ENCODE measurements at regions not wholly inside any gene's neighbourhood (a gene's known extent, or its start where the extent isn't known, plus 50 kb on each side); places are given as distances from the start of the nearest gene placed in this dataset.
A peak's percentile ranks its signal among the peaks of the same experiment; 100 is the strongest.

DNA sequence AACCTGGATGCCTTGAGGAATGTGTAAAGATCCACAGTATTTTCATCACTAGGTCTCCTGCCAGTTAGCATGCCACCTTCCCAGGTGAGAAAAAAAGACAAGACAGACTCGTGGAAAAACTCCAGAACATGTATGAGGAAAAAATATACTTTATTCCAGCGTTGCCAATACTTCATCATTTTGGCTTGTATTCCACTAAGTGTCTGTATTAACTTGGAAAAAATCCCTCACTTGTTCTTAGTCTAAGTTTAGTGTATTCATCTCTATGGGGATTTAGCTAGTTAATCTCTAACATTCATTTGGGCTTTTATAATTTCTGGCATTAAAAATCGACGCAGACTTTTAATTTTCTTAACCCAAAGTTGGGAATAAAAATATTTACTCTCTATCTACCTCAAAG lies 759.4 kb downstream of the SORCS1 start:
- intact Hi-C loops (cut with DNase I), result no loop called here
- no peaks in the 10 kb centered on the region for H3K36me3 ChIP-seq
- DNase-seq, result no peak
- 31% methylated on average over 4 of the region's 4 CpGs for WGBS (ENCODE audit: insufficient coverage, low coverage, low lambda C conversion rate, missing lambda C conversion rate)
- H3K4me3 ChIP-seq, result no peak overlapping the region
- no peak for TF ChIP-seq POLR2A (IDR thresholded peaks at IDR 0.05)
- no peak for TF ChIP-seq CTCF (IDR thresholded peaks at IDR 0.05)
- no peaks in the 10 kb centered on the region for H3K27me3 ChIP-seq
- no peak overlapping the region for H3K27ac ChIP-seq
- no peaks in the 10 kb centered on the region for H3K9me3 ChIP-seq
- no peak for ATAC-seq
- H3K4me1 ChIP-seq, result no peaks in the 10 kb centered on the region

DNA sequence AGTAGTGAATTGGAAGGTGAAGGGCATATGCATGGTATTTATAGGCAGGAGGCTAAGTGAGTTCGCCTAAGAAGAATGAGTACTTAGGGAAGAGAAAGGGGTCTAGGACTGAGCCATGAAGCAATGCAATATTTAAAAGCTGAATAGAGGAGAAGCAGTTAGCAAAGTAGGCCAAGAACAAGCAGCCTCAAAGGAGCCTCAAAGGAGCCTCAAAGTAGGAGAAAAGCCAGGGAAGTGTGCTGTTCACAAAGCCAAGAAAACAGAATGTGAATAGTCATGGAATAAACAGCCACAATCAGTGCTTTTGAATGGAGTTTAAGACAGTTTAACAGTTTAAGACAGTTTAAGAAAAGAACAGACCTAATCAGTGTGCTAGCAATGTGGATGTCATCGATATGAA lies 762.0 kb downstream of the SORCS1 start:
- no peak overlapping the region for H3K4me3 ChIP-seq
- no peaks in the 10 kb centered on the region for H3K9me3 ChIP-seq
- H3K36me3 ChIP-seq, result no peaks in the 10 kb centered on the region
- H3K4me1 ChIP-seq, result no peaks in the 10 kb centered on the region
- H3K27me3 ChIP-seq, result no peaks in the 10 kb centered on the region
- intact Hi-C loops (cut with DNase I), result no loop called here
- H3K27ac ChIP-seq, result no peak overlapping the region
- DNase-seq (no peak), ATAC-seq (no peak)
- TF ChIP-seq POLR2A (IDR thresholded peaks at IDR 0.05), result no peak
- TF ChIP-seq CTCF (IDR thresholded peaks at IDR 0.05), result no peak
- 58% methylated on average over 2 of the region's 2 CpGs for WGBS (ENCODE audit: insufficient coverage, low coverage, low lambda C conversion rate, missing lambda C conversion rate)

DNA sequence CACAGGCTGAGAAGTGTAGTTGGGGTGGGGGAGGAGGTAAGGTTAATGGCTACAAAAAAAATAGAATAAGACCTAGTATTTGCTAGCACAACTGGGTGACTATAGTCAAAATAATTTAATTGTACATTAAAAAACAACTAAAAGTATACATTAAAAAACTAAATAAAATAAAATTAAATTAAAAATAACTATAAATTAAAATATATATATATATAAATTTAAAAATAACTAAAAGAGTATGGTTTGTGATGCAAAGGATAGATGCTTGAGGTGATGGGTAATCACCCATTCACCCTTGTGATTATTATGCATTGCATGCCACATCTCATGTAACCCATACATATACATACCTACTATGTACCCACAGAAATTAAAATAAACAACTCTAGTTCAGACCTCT lies 762.5 kb downstream of the SORCS1 start:
- H3K27ac ChIP-seq, result no peak overlapping the region
- H3K4me3 ChIP-seq, result no peak overlapping the region
- TF ChIP-seq CTCF (IDR thresholded peaks at IDR 0.05) (no peak), POLR2A (IDR thresholded peaks at IDR 0.05) (no peak)
- no peaks in the 10 kb centered on the region for H3K9me3 ChIP-seq
- intact Hi-C loops (cut with DNase I), result no loop called here
- H3K36me3 ChIP-seq, result no peaks in the 10 kb centered on the region
- ATAC-seq (no peak), DNase-seq (no peak)
- H3K27me3 ChIP-seq, result no peaks in the 10 kb centered on the region
- H3K4me1 ChIP-seq, result no peaks in the 10 kb centered on the region

DNA sequence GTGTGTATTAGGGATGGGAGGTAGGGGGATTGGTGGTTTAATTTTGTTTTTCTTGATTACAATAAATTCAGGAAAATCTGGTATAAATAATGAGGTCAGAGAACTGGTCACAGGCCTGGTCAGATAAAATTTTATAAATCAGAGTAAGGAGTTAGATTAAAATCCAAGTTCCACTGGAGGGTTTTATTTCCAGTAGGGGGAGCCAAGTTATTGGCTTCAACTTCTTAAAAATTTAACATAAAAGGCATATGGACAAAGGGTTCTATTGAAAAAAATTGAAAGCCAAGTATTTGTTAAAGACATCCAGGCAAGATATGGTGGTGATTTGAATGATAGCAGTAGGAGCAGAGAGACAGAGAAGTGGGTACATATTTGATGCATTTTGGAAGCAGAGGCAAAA lies 763.3 kb downstream of the SORCS1 start:
- ATAC-seq, result no peak

More for the DNA sequence above, 763.3 kb downstream of the SORCS1 start:
- no peaks in the 10 kb centered on the region for H3K36me3 ChIP-seq
- intact Hi-C loops (cut with DNase I), result no loop called here
- H3K4me1 ChIP-seq, result no peaks in the 10 kb centered on the region
- no peak overlapping the region for H3K27ac ChIP-seq
- TF ChIP-seq POLR2A (IDR thresholded peaks at IDR 0.05), result no peak
- TF ChIP-seq CTCF (IDR thresholded peaks at IDR 0.05), result peak; percentile 24 to 49 (median 38)
- H3K4me3 ChIP-seq, result no peak overlapping the region
- no peak for DNase-seq
- H3K9me3 ChIP-seq, result no peaks in the 10 kb centered on the region
- H3K27me3 ChIP-seq, result no peaks in the 10 kb centered on the region

Data from right lobe of liver (tissue), 6 donors.